ENCODE measurements at regions not wholly inside any gene's neighbourhood (a gene's known extent, or its start where the extent isn't known, plus 50 kb on each side); places are given as distances from the start of the nearest gene placed in this dataset.

- no peak for TF ChIP-seq POLR2A (IDR thresholded peaks at IDR 0.05)
- no peak for TF ChIP-seq CTCF (IDR thresholded peaks at IDR 0.05)
Measured at GRCh38 chr2:45279356-45279755, 270.1 kb upstream of the SIX2 start.

Measured in suprapubic skin (tissue), 3 donors.